G401.6 (cell line): ENCODE measurements at regions not wholly inside any gene's neighbourhood (a gene's known extent, or its start where the extent isn't known, plus 50 kb on each side); places are given as distances from the start of the nearest gene placed in this dataset.

Experiments used
- FAIRE-seq: peaks from 2 replicates; lab custom pipeline; 2012; peaks lifted over from hg19 to GRCh38; lab: Jason Lieb, UNC

DNA sequence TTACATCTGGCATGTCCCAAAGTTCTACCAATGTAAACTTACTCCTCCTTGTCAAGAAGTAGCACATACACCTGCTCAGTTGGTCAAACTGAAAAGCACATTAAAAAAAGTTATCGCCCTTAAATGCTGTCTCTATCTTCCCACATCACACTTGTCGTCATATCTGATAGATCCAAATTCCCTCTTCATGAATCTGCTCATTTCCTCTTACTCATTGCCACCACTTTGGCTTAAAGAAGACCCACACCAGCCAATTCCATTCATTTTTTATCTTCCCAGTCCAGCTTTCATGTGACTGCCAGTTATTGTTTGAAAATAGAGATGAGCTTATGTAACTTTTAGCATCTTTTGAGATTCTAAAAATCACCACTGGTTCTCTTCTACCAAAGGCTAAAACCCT lies 305.9 kb upstream of the MTNR1B start:
- no peak for FAIRE-seq

DNA sequence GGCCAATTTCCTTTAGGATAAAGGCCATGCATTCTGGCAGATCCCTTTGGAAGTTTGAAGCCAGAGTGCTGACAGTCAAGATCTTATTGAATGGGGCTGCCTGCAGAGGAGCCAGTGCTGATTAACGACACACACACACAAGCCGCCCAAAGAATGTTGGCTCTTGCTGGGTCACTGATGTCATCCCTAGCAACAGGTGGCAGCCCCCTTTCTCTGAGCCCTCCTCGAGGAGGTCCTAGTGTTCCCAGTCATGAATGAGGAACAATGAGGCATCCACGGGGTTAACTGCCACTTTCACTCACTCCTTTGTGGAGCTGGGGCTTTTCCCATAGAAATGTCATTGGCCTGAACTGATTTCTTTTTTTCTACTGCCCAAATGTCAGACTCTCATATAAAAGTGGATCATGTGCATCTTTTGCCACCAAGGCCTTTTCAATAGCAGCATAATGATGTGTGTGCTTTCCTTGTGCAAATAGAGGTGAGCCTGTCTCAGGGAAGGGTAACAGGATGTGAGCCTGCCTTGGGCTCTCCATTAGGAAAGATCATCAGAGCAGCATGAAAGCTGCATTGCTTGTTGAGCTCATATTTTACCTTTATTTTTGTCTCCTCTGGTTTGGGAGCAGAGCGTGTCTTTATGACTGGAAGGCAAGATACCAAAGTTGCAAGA lies 301.8 kb upstream of the MTNR1B start:
- no peak for FAIRE-seq

- no peak for FAIRE-seq
Observed at GRCh38 chr11:92670308-92670890, 299.1 kb upstream of the MTNR1B start.

- FAIRE-seq, result no peak
Observed at GRCh38 chr11:92671081-92671480, 298.4 kb upstream of the MTNR1B start.

DNA sequence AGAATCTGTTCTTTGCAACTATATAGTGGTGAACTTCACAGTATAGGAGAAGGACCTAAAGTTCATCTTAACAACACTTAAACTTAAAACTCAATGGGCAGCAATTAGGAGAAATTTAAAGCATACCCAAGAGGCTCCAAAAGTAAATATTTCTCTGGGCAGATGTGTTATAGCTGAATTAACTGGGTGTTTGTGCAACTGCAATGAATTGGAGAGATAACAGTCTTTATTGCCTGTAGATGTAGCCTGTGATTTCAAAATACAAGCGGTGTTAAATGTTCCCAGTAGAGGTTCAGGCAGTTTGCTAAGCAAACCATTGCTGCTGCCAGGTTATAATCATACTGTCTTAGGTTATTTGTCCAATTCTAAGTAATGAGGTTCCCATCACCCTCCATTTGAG lies 294.1 kb upstream of the MTNR1B start:
- no peak for FAIRE-seq

GRCh38 chr11:92675810-92676209 lies 293.6 kb upstream of the MTNR1B start:
- FAIRE-seq, result no peak

DNA sequence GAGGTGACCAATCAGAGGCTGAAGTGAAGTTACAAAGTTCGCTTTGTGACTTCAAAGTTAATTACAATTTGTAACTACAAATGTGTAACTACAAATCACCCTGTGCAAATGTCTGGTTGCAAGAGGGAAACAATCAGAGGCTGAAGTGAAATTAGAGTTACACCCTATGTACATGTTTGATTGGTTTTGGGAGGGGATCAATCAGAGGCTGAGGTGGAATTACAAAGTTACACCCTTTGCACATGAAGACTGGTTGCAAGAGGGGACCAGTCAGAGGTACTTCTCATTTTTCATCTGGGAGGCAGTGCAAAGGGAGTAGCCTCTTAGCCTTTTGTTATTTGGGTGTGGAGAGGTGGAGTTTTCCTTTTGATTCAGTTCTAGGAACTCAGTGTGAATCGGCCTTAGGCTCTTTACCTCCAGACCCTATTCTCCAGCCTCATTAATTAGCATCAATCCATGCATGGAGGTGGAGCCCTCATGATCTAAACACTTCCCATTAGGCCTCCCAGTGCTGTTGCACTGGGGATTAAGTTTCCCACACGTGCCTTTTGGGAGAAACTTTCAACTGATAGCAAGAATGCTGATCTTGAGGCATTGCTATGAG lies 291.3 kb upstream of the MTNR1B start:
- FAIRE-seq, result no peak

GRCh38 chr11:92681586-92681985 lies 287.9 kb upstream of the MTNR1B start:
- FAIRE-seq, result no peak

DNA sequence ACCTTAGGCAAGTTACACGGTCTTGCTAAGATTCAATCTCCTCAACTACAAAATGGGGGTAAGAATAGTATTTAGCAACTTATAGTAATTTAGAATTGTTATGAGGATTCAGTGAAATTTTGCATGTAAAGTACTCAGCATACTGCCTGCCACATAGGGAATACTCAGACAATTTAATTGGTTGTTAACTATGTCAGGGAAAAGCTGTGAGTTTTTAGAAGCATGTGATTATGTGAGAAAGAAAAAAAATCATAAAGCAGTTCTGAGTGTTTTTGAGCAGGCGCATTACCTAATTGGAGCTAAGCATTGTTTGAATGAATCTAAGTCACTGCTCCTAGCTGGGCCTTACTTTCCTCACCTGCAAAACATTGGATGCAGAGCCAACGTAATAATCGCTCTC lies 287.3 kb upstream of the MTNR1B start:
- no peak for FAIRE-seq

DNA sequence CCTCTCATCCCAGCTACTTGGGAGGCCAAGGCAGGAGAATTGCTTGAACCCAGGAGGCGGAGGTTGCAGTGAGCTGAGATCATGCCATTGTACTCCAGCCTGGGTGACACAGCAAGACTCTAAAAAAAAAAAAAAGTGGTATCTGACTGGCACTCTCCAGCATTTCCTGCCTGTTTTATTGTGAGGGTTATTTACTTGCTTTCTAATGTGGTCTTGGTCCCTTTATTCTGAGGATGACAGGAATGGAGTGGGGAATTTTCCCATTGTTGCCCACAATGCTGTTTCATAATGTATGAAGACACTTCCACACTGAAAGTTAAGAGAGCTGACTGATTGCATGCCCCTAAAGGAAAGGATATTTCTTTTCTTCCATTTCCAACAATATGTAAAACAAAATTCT lies 286.5 kb upstream of the MTNR1B start:
- no peak for FAIRE-seq

GRCh38 chr11:92685049-92685448 lies 284.4 kb upstream of the MTNR1B start:
- no peak for FAIRE-seq

DNA sequence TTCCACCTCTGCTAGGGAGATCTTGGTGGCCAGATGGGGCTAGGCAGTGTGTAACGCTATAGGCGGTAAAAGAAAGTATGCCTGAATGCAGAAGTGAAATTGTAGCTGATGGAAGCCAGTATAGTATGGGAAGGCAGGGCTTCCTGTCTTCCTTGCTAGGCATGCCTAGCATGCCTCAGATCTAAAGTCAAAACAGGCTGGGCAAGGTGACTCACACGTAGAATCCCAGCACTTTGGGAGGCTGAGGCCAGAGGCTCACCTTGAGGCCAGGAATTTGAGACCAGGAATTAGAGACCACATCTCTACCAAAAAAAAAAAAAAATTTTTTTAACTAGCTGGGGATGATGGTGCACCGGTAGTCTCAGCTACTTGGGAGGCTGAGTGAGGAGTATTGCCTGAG lies 281.7 kb upstream of the MTNR1B start:
- no peak for FAIRE-seq

DNA sequence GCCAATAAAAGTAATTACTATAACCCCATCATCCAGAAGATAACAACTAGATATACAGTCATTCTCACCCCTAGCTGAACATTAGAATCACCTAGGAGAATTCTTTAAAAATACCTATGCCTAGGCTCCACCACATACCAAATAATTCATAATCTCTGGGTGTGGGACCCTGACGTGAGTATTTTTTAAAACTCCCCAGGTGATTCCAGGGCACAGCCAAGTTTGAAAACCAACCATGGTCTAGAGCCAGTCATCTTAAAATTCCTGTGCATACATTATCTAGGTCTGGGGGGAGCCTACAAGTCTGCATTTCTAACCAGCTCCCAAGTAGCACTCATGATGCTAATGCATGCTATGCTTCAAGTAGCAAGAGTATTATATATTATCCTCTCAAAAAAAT lies 281.0 kb upstream of the MTNR1B start:
- no peak for FAIRE-seq

- FAIRE-seq, result no peak
Observed at GRCh38 chr11:92692826-92693546, 276.5 kb upstream of the MTNR1B start.

- no peak for FAIRE-seq
Observed at GRCh38 chr11:92696076-92696475, 273.4 kb upstream of the MTNR1B start.

DNA sequence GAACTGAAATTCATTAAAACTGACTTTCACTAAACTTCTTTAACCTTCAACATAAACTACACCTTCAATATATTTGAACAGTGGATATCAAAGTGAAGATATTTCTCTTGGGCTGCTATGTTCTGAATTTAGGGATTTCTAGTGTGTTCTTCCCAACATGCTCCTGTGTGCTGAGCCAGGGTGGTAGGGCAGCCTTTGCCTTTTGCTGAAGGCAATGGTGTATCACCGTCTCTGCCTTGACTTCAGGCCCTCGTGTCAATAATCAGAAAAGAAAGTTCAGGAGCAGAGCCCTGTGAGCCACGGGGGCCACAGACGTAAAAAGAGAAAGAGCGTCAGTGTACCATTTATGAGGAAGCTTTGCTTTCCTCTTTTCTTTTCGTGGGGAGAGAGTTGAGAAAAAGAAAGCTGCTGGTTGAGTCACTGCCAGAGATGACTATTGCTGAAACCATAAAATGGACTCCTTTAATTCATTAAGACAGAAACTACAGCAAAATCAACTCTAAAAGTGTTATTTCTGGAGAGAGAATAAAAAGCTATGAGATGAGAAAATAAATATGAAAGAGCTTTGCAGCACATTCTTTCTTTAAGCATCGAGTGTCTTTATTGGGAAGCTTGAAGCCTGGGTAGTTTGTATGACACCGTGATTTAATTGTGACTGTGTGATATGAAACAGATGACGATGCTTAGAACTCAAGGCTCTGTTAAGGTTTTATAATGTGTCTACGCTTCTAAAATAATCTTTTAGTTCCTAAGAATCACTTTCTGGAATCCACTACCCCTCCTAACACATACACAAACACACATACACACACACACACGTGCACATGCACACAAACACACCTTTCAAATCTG lies 271.8 kb upstream of the MTNR1B start:
- FAIRE-seq, result no peak

DNA sequence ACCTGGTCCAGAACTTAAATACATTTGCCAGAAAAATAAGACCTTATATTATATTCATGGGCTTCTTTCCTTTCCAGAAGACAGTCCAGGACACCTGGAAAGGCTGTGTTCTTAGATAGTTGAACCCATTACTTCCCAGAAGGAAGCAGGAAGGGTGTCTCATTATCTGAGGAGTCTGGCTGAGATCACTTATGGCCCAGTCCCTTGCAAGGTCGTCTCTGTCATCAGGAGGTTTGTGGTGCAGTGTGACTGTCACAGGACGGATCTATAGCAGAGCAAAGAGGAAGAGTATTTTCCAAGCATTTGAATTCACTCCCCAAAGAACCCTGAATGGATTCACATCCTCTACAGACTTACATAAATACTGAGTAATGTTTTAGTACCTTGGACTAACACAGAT lies 270.7 kb upstream of the MTNR1B start:
- no peak for FAIRE-seq

- FAIRE-seq, result no peak
Observed at GRCh38 chr11:92702037-92702804, 267.2 kb upstream of the MTNR1B start.

DNA sequence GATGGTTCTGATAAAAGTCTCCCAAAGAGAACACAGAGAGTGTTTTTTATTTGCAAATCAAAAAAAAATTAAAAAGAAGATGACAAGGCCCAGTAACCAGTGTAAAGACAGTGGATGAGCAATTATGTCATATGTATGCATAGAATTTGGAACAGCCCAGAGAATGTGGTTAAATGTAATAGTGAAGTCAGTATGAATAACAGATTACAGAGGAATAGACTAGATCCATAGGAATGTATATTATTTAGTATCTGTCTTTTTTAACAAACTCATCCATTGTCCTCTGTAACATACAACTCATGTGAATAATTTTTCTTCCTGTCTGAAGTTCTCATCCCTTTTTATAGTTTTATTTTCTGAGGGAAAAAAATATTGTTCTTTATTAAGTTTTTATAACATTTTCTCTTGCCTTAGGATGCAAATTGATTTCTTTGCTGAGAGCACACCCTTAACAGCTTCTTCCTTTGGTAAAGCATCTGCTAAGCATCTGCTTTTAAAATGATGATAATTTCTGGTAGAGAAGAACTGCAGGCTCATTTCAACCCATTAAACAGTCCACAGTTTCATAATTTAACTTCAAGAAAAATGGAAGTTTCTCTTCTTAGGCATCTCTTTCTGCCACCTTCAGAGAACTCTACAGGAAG lies 266.5 kb upstream of the MTNR1B start:
- FAIRE-seq, result no peak

- FAIRE-seq, result no peak
Observed at GRCh38 chr11:92703449-92703830, 266.0 kb upstream of the MTNR1B start.

DNA sequence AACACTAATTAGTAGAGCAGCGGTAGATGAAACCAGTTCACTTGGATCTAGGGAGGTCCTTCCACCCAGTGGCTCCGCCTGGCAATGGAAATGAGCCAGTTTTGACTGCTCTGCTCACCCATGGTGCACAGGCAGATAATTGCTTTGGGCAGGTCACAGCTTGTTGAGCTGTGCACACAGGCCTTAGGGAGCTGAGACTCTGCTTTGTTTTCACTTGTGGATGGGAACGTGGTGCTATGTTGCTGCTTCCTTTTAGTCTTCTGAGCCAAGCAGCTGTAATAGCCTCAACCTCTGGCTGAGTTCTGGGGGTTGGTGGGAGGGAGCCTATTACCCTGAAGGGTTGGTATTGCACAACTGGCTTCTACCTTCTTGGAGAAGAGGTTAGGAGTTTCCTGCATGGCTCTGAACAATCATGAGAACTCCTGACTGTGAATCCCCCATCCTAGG lies 262.3 kb upstream of the MTNR1B start:
- FAIRE-seq, result no peak
